Right hindlimb (tissue), 1 donor: ENCODE measurements at regions not wholly inside any gene's neighbourhood (a gene's known extent, or its start where the extent isn't known, plus 50 kb on each side); places are given as distances from the start of the nearest gene placed in this dataset.
"Not testable (repeated sequence)": the region's sequence is repeated elsewhere in the genome, so short reads cannot be mapped to it uniquely, and the experiment has no call there.

Experiments used
- DNase-seq: peaks from one replicate; pipeline ENCODE4 v3.0.0-alpha.2; 2018

- DNase-seq: no peak
Measured at GRCh38 chr16:52212841-52213240, 334.1 kb downstream of the TOX3 start.

GRCh38 chr16:52209227-52209626 is 337.7 kb downstream of the TOX3 start:
- no peak for DNase-seq

GRCh38 chr16:52203096-52203495 is 343.8 kb downstream of the TOX3 start:
- DNase-seq: no peak

GRCh38 chr16:52193441-52193840 is 353.5 kb downstream of the TOX3 start:
- no peak for DNase-seq

GRCh38 chr16:52191531-52192134 is 355.3 kb downstream of the TOX3 start:
- peak; percentile 68 for DNase-seq

- no peak for DNase-seq
Measured at GRCh38 chr16:52184336-52184735, 362.6 kb downstream of the TOX3 start.

GRCh38 chr16:52182840-52183239 is 364.1 kb downstream of the TOX3 start:
- no peak for DNase-seq

- no peak for DNase-seq
Measured at GRCh38 chr16:52174168-52174567, 372.8 kb downstream of the TOX3 start.

- DNase-seq: no peak
Measured at GRCh38 chr16:52171481-52171880, 375.5 kb downstream of the TOX3 start.

- no peak for DNase-seq
Measured at GRCh38 chr16:52167328-52167727, 379.6 kb downstream of the TOX3 start.

GRCh38 chr16:52165961-52166360 is 381.0 kb downstream of the TOX3 start:
- no peak for DNase-seq

GRCh38 chr16:52149003-52149402 is 397.9 kb downstream of the TOX3 start:
- no peak for DNase-seq

- no peak for DNase-seq
Measured at GRCh38 chr16:52141871-52142270, 405.1 kb downstream of the TOX3 start.

- no peak for DNase-seq
Measured at GRCh38 chr16:52128361-52128760, 418.6 kb downstream of the TOX3 start.

- no peak for DNase-seq
Measured at GRCh38 chr16:52123842-52124241, 423.1 kb downstream of the TOX3 start.

GRCh38 chr16:52123061-52123839 is 423.7 kb downstream of the TOX3 start:
- DNase-seq: no peak

GRCh38 chr16:52117171-52117570 is 429.8 kb downstream of the TOX3 start:
- DNase-seq: no peak

- DNase-seq: no peak
Measured at GRCh38 chr16:52114379-52114778, 432.6 kb downstream of the TOX3 start.

GRCh38 chr16:52113533-52114183 is 433.3 kb downstream of the TOX3 start:
- no peak for DNase-seq

- DNase-seq: not testable (repeated sequence)
Measured at GRCh38 chr16:52104993-52105392, 441.9 kb downstream of the TOX3 start.

GRCh38 chr16:52103791-52104190 is 443.2 kb downstream of the TOX3 start:
- DNase-seq: no peak

GRCh38 chr16:52101246-52101645 is 445.7 kb downstream of the TOX3 start:
- peak; percentile 44 for DNase-seq

GRCh38 chr16:52099382-52099781 is 447.6 kb downstream of the TOX3 start:
- no peak for DNase-seq

GRCh38 chr16:52095471-52095870 is 451.5 kb downstream of the TOX3 start:
- DNase-seq: no peak
